Panc1 (cell line): ENCODE measurements at regions not wholly inside any gene's neighbourhood (a gene's known extent, or its start where the extent isn't known, plus 50 kb on each side); places are given as distances from the start of the nearest gene placed in this dataset.

Experiments used
- ATAC-seq: fragments of 200-7000 bp; cut with Tn5 transposase; 2 replicates; pipeline ENCODE4 v1.9.1; 2020; ENCODE audit warnings: mild to moderate bottlenecking, moderate library complexity
- BruUV-seq: library from RNA; stranded (reverse); fragments of 400-500 nt; replicated peaks from 2 replicates; lab custom pipeline; 2021; lab: Mats Ljungman, UMichigan
- CTCF ChIA-PET: fragments of 300-600 bp; sonication (Branson Sonifier 250); formaldehyde crosslinking; loops from one replicate; lab custom pipeline; 2022; ENCODE audit warnings: antibody characterized with exemption; lab: Charles Lee
- POLR2A ChIA-PET: fragments of 300-600 bp; sonication (Branson Sonifier 250); formaldehyde crosslinking; loops from one replicate; lab custom pipeline; 2022; ENCODE audit warnings: antibody characterized with exemption; lab: Charles Lee
- DNase-seq: peaks from one replicate; pipeline ENCODE4 v3.0.0-alpha.2; 2010; ENCODE audit warnings: low read depth, low spot score
- H3K27ac ChIP-seq: 2 replicates; pipeline ENCODE4 v1.5.1; 2011; ENCODE audit warnings: mild to moderate bottlenecking, low read length, inconsistent platforms
- H3K27me3 ChIP-seq: fragments of 200-500 bp; sonication (Bioruptor generic); 2 replicates; pipeline ENCODE4 v1.6.0; 2014; ENCODE audit warnings: low read length, inconsistent platforms; ENCODE audit not compliant: control insufficient read depth, insufficient read depth
- H3K36me3 ChIP-seq: fragments of 200-500 bp; sonication (Bioruptor generic); 2 replicates; pipeline ENCODE4 v1.5.1; 2014; ENCODE audit warnings: inconsistent platforms, mild to moderate bottlenecking, low read length, moderate library complexity; ENCODE audit not compliant: control insufficient read depth, insufficient read depth
- H3K4me1 ChIP-seq: 2 replicates; pipeline ENCODE4 v1.5.1; 2011; ENCODE audit warnings: inconsistent platforms, mild to moderate bottlenecking, low read length, moderate library complexity; ENCODE audit not compliant: control insufficient read depth, insufficient read depth
- H3K4me3 ChIP-seq, 2 experiments: 2 replicates each; pipeline ENCODE4 v1.5.1; 2011 to 2012; ENCODE audit warnings: low read depth in 2 of 2, low read length in 2 of 2, mild to moderate bottlenecking in 2 of 2, inconsistent platforms in 1 of 2, moderate library complexity in 1 of 2
- H3K9me3 ChIP-seq: fragments of 200-500 bp; sonication (Bioruptor generic); 2 replicates; pipeline ENCODE4 v1.5.1; 2014; ENCODE audit warnings: low read depth, mild to moderate bottlenecking, inconsistent platforms, low read length, moderate library complexity; ENCODE audit not compliant: control insufficient read depth, insufficient read depth
- POLR2AphosphoS5 ChIP-seq: IDR thresholded peaks from 2 replicates; pipeline ENCODE4 v1.6.1; 2012; ENCODE audit warnings: mild to moderate bottlenecking, low read depth, low read length, moderate library complexity
- REST ChIP-seq, 2 experiments: IDR thresholded peaks; 2 replicates each; pipeline ENCODE4 v1.6.1; 2011 to 2012; ENCODE audit warnings: low read depth in 2 of 2, control low read depth in 1 of 2, low read length in 1 of 2, mild to moderate bottlenecking in 1 of 2, moderate library complexity in 1 of 2; ENCODE audit not compliant: insufficient read depth in 1 of 2
- SIN3A ChIP-seq: IDR thresholded peaks from 2 replicates; pipeline ENCODE4 v1.6.1; 2012; ENCODE audit warnings: low read depth, mild to moderate bottlenecking, low read length, moderate library complexity, borderline replicate concordance; ENCODE audit not compliant: insufficient read depth
- TCF7L2 ChIP-seq: IDR thresholded peaks from 2 replicates; pipeline ENCODE4 v1.6.1; 2011; ENCODE audit warnings: mild to moderate bottlenecking, low read depth, low read length, inconsistent platforms
- in situ Hi-C: cut with HindIII; loops from 2 replicates; pipeline ENCODE4 v1.10.0; 2016; ENCODE audit warnings: low sequenced_read_pairs, low pct_unique_long_range_greater_than_20kb
- intact Hi-C: fragments of 100-400 bp; cut with micrococcal nuclease; formaldehyde crosslinking; loops from one replicate; pipeline ENCODE4 v1.10.0; 2022; ENCODE audit not compliant: unreplicated experiment
- TF ChIP-seq, protein P1 (sequence below): fragments of 450-650 bp; IDR thresholded peaks from 2 replicates; pipeline ENCODE4 v1.5.1; 2017; ENCODE audit warnings: mild to moderate bottlenecking

GRCh38 chr1:18043871-18044270 lies 63.7 kb upstream of the IGSF21 start:
- no peak for DNase-seq
- no TSS peak for BruUV-seq
- CTCF ChIA-PET, result no interaction called here
- Histone ChIP-seq H3K4me1 (no peaks in the 10 kb centered on the region), H3K4me3 (no peak overlapping the region), H3K27me3 (peaks cover 7% of the 10 kb centered on the region; the same call in 1 of the 2 replicates), H3K27ac (no peak overlapping the region), H3K9me3 (no peaks in the 10 kb centered on the region), H3K36me3 (no peaks in the 10 kb centered on the region)
- POLR2A ChIA-PET, result no interaction called here
- intact Hi-C loops (no loop called here), in situ Hi-C loops (no loop called here)
- ATAC-seq, result no peak
- no peak for TF ChIP-seq TCF7L2

DNA sequence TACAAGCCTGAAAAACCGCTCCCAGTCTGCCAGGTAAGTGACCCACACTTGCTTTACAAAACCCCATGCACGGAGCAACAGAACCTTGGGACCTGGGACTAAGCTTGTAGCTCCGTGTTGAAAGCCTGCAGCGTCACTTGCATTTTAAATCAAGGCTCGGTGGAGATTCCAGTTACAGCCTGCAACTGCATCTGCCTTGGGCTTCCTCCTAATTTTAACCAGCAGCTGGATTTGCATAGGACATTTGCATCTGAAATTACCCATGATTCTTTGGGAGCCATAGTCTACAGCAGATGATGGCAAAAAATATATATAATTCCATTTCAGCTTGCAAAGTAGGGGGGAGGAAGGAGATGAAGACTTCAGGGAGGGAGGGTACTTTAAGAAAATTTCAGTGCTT lies 62.4 kb upstream of the IGSF21 start:
- ChIA-PET POLR2A (interaction anchor here (0.6 kb wide), 1 partner anchor 224 kb away, joined by 4 read pairs; no protein-coding TSS in a partner anchor), CTCF (no interaction called here)
- Histone ChIP-seq H3K27me3 (peaks cover 7% of the 10 kb centered on the region; the same call in 1 of the 2 replicates), H3K36me3 (no peaks in the 10 kb centered on the region), H3K9me3 (no peaks in the 10 kb centered on the region), H3K4me1 (no peaks in the 10 kb centered on the region), H3K27ac (no peak overlapping the region), H3K4me3 (no peak overlapping the region)
- BruUV-seq, result no TSS peak
- DNase-seq (no peak), ATAC-seq (no peak)
- intact Hi-C loops, result no loop called here
- in situ Hi-C loops, result no loop called here
- TF ChIP-seq POLR2AphosphoS5 (no peak), TCF7L2 (no peak), SIN3A (no peak), REST (IDR thresholded peaks at IDR 0.05; ENCODE audit: insufficient read depth in 1 of 2, low read depth in 2 of 2, low read length in 1 of 2) (no peak)
- TF ChIP-seq, protein P1, sequence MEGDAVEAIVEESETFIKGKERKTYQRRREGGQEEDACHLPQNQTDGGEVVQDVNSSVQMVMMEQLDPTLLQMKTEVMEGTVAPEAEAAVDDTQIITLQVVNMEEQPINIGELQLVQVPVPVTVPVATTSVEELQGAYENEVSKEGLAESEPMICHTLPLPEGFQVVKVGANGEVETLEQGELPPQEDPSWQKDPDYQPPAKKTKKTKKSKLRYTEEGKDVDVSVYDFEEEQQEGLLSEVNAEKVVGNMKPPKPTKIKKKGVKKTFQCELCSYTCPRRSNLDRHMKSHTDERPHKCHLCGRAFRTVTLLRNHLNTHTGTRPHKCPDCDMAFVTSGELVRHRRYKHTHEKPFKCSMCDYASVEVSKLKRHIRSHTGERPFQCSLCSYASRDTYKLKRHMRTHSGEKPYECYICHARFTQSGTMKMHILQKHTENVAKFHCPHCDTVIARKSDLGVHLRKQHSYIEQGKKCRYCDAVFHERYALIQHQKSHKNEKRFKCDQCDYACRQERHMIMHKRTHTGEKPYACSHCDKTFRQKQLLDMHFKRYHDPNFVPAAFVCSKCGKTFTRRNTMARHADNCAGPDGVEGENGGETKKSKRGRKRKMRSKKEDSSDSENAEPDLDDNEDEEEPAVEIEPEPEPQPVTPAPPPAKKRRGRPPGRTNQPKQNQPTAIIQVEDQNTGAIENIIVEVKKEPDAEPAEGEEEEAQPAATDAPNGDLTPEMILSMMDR, result no peak

- DNase-seq (no peak), ATAC-seq (no peak)
- TF ChIP-seq REST (IDR thresholded peaks at IDR 0.05; ENCODE audit: insufficient read depth in 1 of 2, low read depth in 2 of 2, low read length in 1 of 2) (no peak), SIN3A (no peak), TCF7L2 (no peak), POLR2AphosphoS5 (no peak)
- TF ChIP-seq, protein P1, result no peak
- intact Hi-C loops, result no loop called here
- H3K27me3 ChIP-seq, result peaks cover 7% of the 10 kb centered on the region; the same call in 1 of the 2 replicates
- H3K36me3 ChIP-seq, result no peaks in the 10 kb centered on the region
- no peak overlapping the region for H3K27ac ChIP-seq
- POLR2A ChIA-PET, result interaction anchor here (0.6 kb wide), 1 partner anchor 223 kb away, joined by 4 read pairs; no protein-coding TSS in a partner anchor
- H3K9me3 ChIP-seq, result no peaks in the 10 kb centered on the region
- no peak overlapping the region for H3K4me3 ChIP-seq
- in situ Hi-C loops, result no loop called here
- H3K4me1 ChIP-seq, result no peaks in the 10 kb centered on the region
- BruUV-seq, result no TSS peak
- CTCF ChIA-PET, result no interaction called here
These were observed 62.0 kb upstream of the IGSF21 start for GRCh38 chr1:18045621-18046020.
